ENCODE measurements at regions not wholly inside any gene's neighbourhood (a gene's known extent, or its start where the extent isn't known, plus 50 kb on each side); places are given as distances from the start of the nearest gene placed in this dataset.
"Not testable (repeated sequence)": the region's sequence is repeated elsewhere in the genome, so short reads cannot be mapped to it uniquely, and the experiment has no call there.

GRCh38 chr5:99441235-99441634, 512.4 kb upstream of the CHD1 start:
- no peak for DNase-seq (ENCODE audit: low read depth)

- DNase-seq (ENCODE audit: low read depth): no peak
These were observed 509.8 kb upstream of the CHD1 start for GRCh38 chr5:99438619-99439018.

GRCh38 chr5:99437986-99438385, 509.2 kb upstream of the CHD1 start:
- no peak for DNase-seq (ENCODE audit: low read depth)

GRCh38 chr5:99423396-99423795, 494.6 kb upstream of the CHD1 start:
- DNase-seq (ENCODE audit: low read depth): not testable (repeated sequence)

GRCh38 chr5:99418640-99419039, 489.8 kb upstream of the CHD1 start:
- DNase-seq (ENCODE audit: low read depth): not testable (repeated sequence)

GRCh38 chr5:99410386-99410785, 481.6 kb upstream of the CHD1 start:
- not testable (repeated sequence) for DNase-seq (ENCODE audit: low read depth)

GRCh38 chr5:99404764-99405302, 476.0 kb upstream of the CHD1 start:
- DNase-seq (ENCODE audit: low read depth): not testable (repeated sequence)

- DNase-seq (ENCODE audit: low read depth): not testable (repeated sequence)
These were observed 471.8 kb upstream of the CHD1 start for GRCh38 chr5:99400571-99400970.

GRCh38 chr5:99398976-99399375, 470.2 kb upstream of the CHD1 start:
- DNase-seq (ENCODE audit: low read depth): no peak

GRCh38 chr5:99386406-99387077, 457.7 kb upstream of the CHD1 start:
- DNase-seq (ENCODE audit: low read depth): no peak

- DNase-seq (ENCODE audit: low read depth): no peak
These were observed 450.4 kb upstream of the CHD1 start for GRCh38 chr5:99379187-99379586.

- no peak for DNase-seq (ENCODE audit: low read depth)
These were observed 449.6 kb upstream of the CHD1 start for GRCh38 chr5:99378443-99378842.

GRCh38 chr5:99369797-99370593, 441.2 kb upstream of the CHD1 start:
- DNase-seq (ENCODE audit: low read depth): no peak

GRCh38 chr5:99368726-99369125, 439.9 kb upstream of the CHD1 start:
- no peak for DNase-seq (ENCODE audit: low read depth)

- DNase-seq (ENCODE audit: low read depth): no peak
These were observed 427.1 kb upstream of the CHD1 start for GRCh38 chr5:99355881-99356280.

GRCh38 chr5:99349787-99350186, 421.0 kb upstream of the CHD1 start:
- DNase-seq (ENCODE audit: low read depth): no peak

- no peak for DNase-seq (ENCODE audit: low read depth)
These were observed 419.8 kb upstream of the CHD1 start for GRCh38 chr5:99348597-99348996.

- DNase-seq (ENCODE audit: low read depth): not testable (repeated sequence)
These were observed 411.0 kb upstream of the CHD1 start for GRCh38 chr5:99339758-99340157.

- DNase-seq (ENCODE audit: low read depth): no peak
These were observed 406.1 kb upstream of the CHD1 start for GRCh38 chr5:99334936-99335335.

GRCh38 chr5:99331061-99331460, 402.3 kb upstream of the CHD1 start:
- DNase-seq (ENCODE audit: low read depth): no peak

GRCh38 chr5:99320436-99320835, 391.6 kb upstream of the CHD1 start:
- DNase-seq (ENCODE audit: low read depth): no peak

GRCh38 chr5:99317136-99317535, 388.3 kb upstream of the CHD1 start:
- no peak for DNase-seq (ENCODE audit: low read depth)

- DNase-seq (ENCODE audit: low read depth): no peak
These were observed 387.7 kb upstream of the CHD1 start for GRCh38 chr5:99316484-99316883.

Measured in HS-27A (cell line).